ENCODE measurements at regions not wholly inside any gene's neighbourhood (a gene's known extent, or its start where the extent isn't known, plus 50 kb on each side); places are given as distances from the start of the nearest gene placed in this dataset.

GRCh38 chr2:157191186-157191585 lies 66.3 kb upstream of the GALNT5 start:
- Histone ChIP-seq H3K27me3 (ENCODE audit: insufficient read depth, low read depth) (no peaks in the 10 kb centered on the region), H3K4me3 (IDR thresholded peaks at IDR 0.05; ENCODE audit: insufficient read depth, low read depth, low read length) (no peak overlapping the region), H3K27ac (no peak overlapping the region), H2AFZ (ENCODE audit: low read depth) (no peak overlapping the region), H3K4me1 (ENCODE audit: low read depth, poor library complexity, severe bottlenecking) (peaks cover 45% of the 10 kb centered on the region), H3K9ac (no peak overlapping the region), H4K20me1 (ENCODE audit: insufficient read depth) (no peaks in the 10 kb centered on the region), H3K4me2 (no peak overlapping the region), H3K79me2 (ENCODE audit: insufficient read depth, low read depth) (no peaks in the 10 kb centered on the region), H3K36me3 (ENCODE audit: insufficient read depth) (no peaks in the 10 kb centered on the region)
- TF ChIP-seq, protein P1, sequence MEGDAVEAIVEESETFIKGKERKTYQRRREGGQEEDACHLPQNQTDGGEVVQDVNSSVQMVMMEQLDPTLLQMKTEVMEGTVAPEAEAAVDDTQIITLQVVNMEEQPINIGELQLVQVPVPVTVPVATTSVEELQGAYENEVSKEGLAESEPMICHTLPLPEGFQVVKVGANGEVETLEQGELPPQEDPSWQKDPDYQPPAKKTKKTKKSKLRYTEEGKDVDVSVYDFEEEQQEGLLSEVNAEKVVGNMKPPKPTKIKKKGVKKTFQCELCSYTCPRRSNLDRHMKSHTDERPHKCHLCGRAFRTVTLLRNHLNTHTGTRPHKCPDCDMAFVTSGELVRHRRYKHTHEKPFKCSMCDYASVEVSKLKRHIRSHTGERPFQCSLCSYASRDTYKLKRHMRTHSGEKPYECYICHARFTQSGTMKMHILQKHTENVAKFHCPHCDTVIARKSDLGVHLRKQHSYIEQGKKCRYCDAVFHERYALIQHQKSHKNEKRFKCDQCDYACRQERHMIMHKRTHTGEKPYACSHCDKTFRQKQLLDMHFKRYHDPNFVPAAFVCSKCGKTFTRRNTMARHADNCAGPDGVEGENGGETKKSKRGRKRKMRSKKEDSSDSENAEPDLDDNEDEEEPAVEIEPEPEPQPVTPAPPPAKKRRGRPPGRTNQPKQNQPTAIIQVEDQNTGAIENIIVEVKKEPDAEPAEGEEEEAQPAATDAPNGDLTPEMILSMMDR (conservative IDR thresholded peaks at IDR 0.05; ENCODE audit: low read depth, low read length), result no peak

DNA sequence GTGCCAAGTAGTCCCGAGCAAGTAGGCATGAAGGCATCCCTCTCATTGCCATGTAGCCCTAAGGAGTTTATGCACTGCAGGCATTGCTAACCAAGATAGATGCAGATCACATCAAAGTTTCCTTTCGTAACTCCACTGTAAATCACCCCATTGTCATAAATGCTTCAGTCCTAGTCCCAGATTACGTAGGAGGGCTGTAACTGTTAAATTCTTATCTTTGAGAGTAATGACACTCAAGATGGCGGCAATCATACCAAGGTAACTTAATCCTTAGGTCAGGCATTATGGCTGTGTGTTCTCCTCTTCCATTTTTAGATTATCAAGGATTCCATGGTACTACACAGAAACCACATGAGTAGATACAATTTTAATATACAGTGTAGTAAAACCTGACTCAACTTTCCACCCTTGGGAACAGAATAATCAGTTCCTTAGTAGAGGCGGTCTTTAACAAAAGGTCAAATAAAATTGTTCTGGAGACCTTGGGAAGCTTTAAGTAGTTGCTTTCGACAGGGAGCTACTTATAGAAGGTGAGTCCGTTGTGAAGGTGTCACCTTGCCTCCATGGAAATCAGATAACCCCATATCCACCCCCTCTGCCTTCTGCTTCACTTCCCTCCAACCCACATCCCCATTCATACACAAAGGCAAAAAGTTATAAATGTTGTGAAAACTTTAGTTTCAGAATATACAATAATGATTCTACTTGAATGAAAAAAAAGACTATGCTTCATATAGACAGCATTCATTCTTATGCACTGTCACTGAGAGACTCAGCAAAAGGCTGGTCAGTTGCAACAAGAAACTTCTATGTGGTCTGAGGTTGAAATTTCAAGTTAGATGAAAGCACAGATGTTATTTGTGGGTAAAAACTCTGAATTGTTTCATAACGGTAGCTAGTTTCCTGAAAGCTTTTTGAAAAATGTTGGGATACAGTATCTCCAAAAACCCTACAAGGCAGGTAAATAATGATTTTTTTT lies 64.8 kb upstream of the GALNT5 start:
- Histone ChIP-seq H3K9ac (no peak overlapping the region), H3K27me3 (ENCODE audit: insufficient read depth, low read depth) (no peaks in the 10 kb centered on the region), H4K20me1 (ENCODE audit: insufficient read depth) (no peaks in the 10 kb centered on the region), H3K36me3 (ENCODE audit: insufficient read depth) (no peaks in the 10 kb centered on the region), H3K4me1 (ENCODE audit: low read depth, poor library complexity, severe bottlenecking) (peaks cover 45% of the 10 kb centered on the region), H3K4me2 (peak overlapping the region; percentile 64), H3K4me3 (IDR thresholded peaks at IDR 0.05; ENCODE audit: insufficient read depth, low read depth, low read length) (peak overlapping the region; percentile 6), H3K79me2 (ENCODE audit: insufficient read depth, low read depth) (no peaks in the 10 kb centered on the region), H2AFZ (ENCODE audit: low read depth) (peak overlapping the region; percentile 1; the same call in 1 of the 2 replicates), H3K27ac (peak overlapping the region; percentile 31; the same call in 1 of the 2 replicates)
- TF ChIP-seq, protein P1 (conservative IDR thresholded peaks at IDR 0.05; ENCODE audit: low read depth, low read length), result no peak

GRCh38 chr2:157193461-157193860 lies 64.0 kb upstream of the GALNT5 start:
- H3K27ac ChIP-seq, result peak overlapping the region; percentile 31; the same call in 1 of the 2 replicates
- H3K4me2 ChIP-seq, result peak overlapping the region; percentile 64
- TF ChIP-seq, protein P1 (conservative IDR thresholded peaks at IDR 0.05; ENCODE audit: low read depth, low read length), result no peak
- no peaks in the 10 kb centered on the region for H4K20me1 ChIP-seq (ENCODE audit: insufficient read depth)
- H3K79me2 ChIP-seq (ENCODE audit: insufficient read depth, low read depth), result no peaks in the 10 kb centered on the region
- no peaks in the 10 kb centered on the region for H3K27me3 ChIP-seq (ENCODE audit: insufficient read depth, low read depth)
- H3K4me1 ChIP-seq (ENCODE audit: low read depth, poor library complexity, severe bottlenecking), result peaks cover 45% of the 10 kb centered on the region
- H2AFZ ChIP-seq (ENCODE audit: low read depth), result no peak overlapping the region
- peak overlapping the region; percentile 6 for H3K4me3 ChIP-seq (IDR thresholded peaks at IDR 0.05; ENCODE audit: insufficient read depth, low read depth, low read length)
- no peak overlapping the region for H3K9ac ChIP-seq
- H3K36me3 ChIP-seq (ENCODE audit: insufficient read depth), result no peaks in the 10 kb centered on the region

GRCh38 chr2:157194097-157194688 lies 63.3 kb upstream of the GALNT5 start:
- peak overlapping the region; percentile 64 for H3K4me2 ChIP-seq
- no peak overlapping the region for H3K9ac ChIP-seq
- H3K4me3 ChIP-seq (IDR thresholded peaks at IDR 0.05; ENCODE audit: insufficient read depth, low read depth, low read length), result no peak overlapping the region
- no peaks in the 10 kb centered on the region for H4K20me1 ChIP-seq (ENCODE audit: insufficient read depth)
- no peaks in the 10 kb centered on the region for H3K36me3 ChIP-seq (ENCODE audit: insufficient read depth)
- no peak overlapping the region for H2AFZ ChIP-seq (ENCODE audit: low read depth)
- no peak overlapping the region for H3K27ac ChIP-seq
- no peaks in the 10 kb centered on the region for H3K27me3 ChIP-seq (ENCODE audit: insufficient read depth, low read depth)
- H3K4me1 ChIP-seq (ENCODE audit: low read depth, poor library complexity, severe bottlenecking), result peaks cover 44% of the 10 kb centered on the region
- TF ChIP-seq, protein P1 (conservative IDR thresholded peaks at IDR 0.05; ENCODE audit: low read depth, low read length), result peak; percentile 96
- H3K79me2 ChIP-seq (ENCODE audit: insufficient read depth, low read depth), result no peaks in the 10 kb centered on the region

All from KMS-11 (cell line).